Stimulated activated CD4-positive, alpha-beta T cell treated with anti-CD3 and anti-CD28 coated beads, Interleukin-1b, Interleukin-23, amount 100 ng/mL, for 4 hours (primary cell): ENCODE measurements at regions not wholly inside any gene's neighbourhood (a gene's known extent, or its start where the extent isn't known, plus 50 kb on each side); places are given as distances from the start of the nearest gene placed in this dataset.

Experiments used
- DNase-seq, 2 donors: peaks; one replicate each; pipeline ENCODE4 v3.0.0-alpha.2; 2020; ENCODE audit warnings: low read depth in 2 of 2

GRCh38 chr4:13181681-13182080, 302.5 kb downstream of the RAB28 start:
- no peak for DNase-seq

- no peak for DNase-seq
These were observed 303.4 kb downstream of the RAB28 start for GRCh38 chr4:13180701-13181100.

- DNase-seq, result no peak
These were observed 305.5 kb downstream of the RAB28 start for GRCh38 chr4:13178621-13179020.

- no peak for DNase-seq
These were observed 307.4 kb downstream of the RAB28 start for GRCh38 chr4:13176741-13177142.

GRCh38 chr4:13174926-13175325, 309.2 kb downstream of the RAB28 start:
- no peak for DNase-seq

GRCh38 chr4:13174001-13174400, 310.1 kb downstream of the RAB28 start:
- DNase-seq, result no peak

GRCh38 chr4:13171292-13172057, 312.7 kb downstream of the RAB28 start:
- DNase-seq, result no peak

GRCh38 chr4:13169731-13170525, 314.2 kb downstream of the RAB28 start:
- no peak for DNase-seq

- DNase-seq, result no peak
These were observed 315.8 kb downstream of the RAB28 start for GRCh38 chr4:13168326-13168725.

- DNase-seq, result no peak
These were observed 317.9 kb downstream of the RAB28 start for GRCh38 chr4:13166214-13166613.

GRCh38 chr4:13164783-13165331, 319.3 kb downstream of the RAB28 start:
- no peak for DNase-seq

- DNase-seq, result no peak
These were observed 321.3 kb downstream of the RAB28 start for GRCh38 chr4:13162886-13163285.

- DNase-seq, result no peak
These were observed 323.2 kb downstream of the RAB28 start for GRCh38 chr4:13160920-13161319.

- no peak for DNase-seq
These were observed 325.0 kb downstream of the RAB28 start for GRCh38 chr4:13159041-13159620.

GRCh38 chr4:13151194-13151593, 332.9 kb downstream of the RAB28 start:
- no peak for DNase-seq

- no peak for DNase-seq
These were observed 340.7 kb downstream of the RAB28 start for GRCh38 chr4:13143222-13144070.

- no peak for DNase-seq
These were observed 341.4 kb downstream of the RAB28 start for GRCh38 chr4:13142726-13143125.

GRCh38 chr4:13142191-13142590, 341.9 kb downstream of the RAB28 start:
- DNase-seq, result no peak

GRCh38 chr4:13137390-13137789, 346.8 kb downstream of the RAB28 start:
- DNase-seq, result no peak

GRCh38 chr4:13133700-13134099, 350.4 kb downstream of the RAB28 start:
- DNase-seq, result no peak

GRCh38 chr4:13130848-13131247, 353.3 kb downstream of the RAB28 start:
- DNase-seq, result no peak

- DNase-seq, result no peak
These were observed 355.0 kb downstream of the RAB28 start for GRCh38 chr4:13129095-13129494.
